HG03354 (cell line): ENCODE measurements at regions not wholly inside any gene's neighbourhood (a gene's known extent, or its start where the extent isn't known, plus 50 kb on each side); places are given as distances from the start of the nearest gene placed in this dataset.

Experiments
- ATAC-seq: cut with Tn5 transposase; IDR thresholded peaks from one replicate; pipeline ENCODE4 v1.9.1; 2021; ENCODE audit warnings: mild to moderate bottlenecking; ENCODE audit not compliant: unreplicated experiment, poor library complexity, severe bottlenecking

- no peak for ATAC-seq
Measured at GRCh38 chr20:54272901-54273488, 65.1 kb downstream of the PFDN4 start.

- no peak for ATAC-seq
Measured at GRCh38 chr20:54275359-54276111, 67.6 kb downstream of the PFDN4 start.

DNA sequence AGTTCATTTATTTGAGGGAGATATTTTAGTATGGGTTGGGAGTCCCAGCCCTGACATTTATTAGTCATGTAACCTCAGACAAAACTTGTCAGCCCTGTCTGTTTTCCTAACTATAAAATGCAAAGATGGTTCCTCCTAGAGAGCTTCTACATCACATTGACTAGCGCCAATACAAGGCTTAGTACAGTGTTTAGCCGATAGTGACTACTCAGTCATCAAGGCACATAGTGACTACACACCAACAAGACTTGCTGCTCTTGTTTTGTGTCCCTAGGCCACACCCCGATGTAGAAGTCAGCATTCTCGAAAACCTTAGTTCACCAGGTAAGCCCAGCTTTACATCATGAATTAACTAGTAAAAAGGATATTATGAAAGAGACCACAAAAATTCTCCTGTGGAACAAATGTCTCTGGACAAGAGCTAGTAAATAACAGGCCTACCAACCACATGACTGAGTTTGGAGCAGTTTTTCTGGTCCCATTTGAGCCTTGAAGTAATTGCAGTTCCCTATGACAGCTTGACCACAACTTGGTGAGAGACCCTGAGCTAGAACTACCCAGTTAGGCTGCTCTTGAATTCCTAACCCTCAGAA, 68.8 kb downstream of the PFDN4 start:
- no peak for ATAC-seq

- ATAC-seq, result no peak
Measured at GRCh38 chr20:54278262-54278661, 70.4 kb downstream of the PFDN4 start.

DNA sequence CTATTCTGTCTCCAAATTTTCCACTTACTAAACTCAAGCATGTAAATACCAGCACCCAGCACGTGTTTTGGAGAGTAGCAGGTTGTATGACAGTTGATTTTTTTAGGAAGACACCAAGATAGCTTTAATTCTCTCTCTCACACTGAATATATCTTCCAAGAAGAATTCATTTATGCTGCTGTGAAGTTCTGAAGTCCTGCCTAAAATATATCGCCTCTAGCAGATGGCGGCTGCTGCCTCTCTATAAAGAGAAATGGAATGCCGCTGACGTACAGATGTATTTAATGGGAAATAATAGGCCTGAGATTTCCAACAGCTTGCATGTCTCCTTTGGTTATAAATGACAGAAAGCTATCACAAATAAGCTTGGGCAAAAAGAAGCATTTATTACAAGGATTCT, 74.7 kb downstream of the PFDN4 start:
- ATAC-seq, result no peak

DNA sequence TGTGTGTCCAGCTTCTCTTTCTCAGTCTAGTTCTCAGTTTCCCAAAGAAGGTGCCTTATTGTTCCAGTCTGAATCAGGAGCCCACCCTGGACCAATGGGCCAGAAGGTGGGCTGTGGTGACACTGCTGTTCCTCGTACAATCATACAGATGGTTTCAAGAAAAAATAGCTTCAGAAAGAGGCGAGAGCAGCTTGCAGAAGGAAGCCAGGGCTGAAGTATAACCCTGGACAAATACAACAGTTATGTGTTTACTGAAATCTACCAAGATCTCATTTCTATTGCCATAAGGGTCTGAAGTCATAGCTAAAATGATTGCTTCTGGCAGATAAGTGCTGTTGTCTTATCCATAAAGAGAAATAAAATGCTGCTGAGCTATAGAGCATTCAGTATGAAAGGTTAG, 75.4 kb downstream of the PFDN4 start:
- no peak for ATAC-seq

DNA sequence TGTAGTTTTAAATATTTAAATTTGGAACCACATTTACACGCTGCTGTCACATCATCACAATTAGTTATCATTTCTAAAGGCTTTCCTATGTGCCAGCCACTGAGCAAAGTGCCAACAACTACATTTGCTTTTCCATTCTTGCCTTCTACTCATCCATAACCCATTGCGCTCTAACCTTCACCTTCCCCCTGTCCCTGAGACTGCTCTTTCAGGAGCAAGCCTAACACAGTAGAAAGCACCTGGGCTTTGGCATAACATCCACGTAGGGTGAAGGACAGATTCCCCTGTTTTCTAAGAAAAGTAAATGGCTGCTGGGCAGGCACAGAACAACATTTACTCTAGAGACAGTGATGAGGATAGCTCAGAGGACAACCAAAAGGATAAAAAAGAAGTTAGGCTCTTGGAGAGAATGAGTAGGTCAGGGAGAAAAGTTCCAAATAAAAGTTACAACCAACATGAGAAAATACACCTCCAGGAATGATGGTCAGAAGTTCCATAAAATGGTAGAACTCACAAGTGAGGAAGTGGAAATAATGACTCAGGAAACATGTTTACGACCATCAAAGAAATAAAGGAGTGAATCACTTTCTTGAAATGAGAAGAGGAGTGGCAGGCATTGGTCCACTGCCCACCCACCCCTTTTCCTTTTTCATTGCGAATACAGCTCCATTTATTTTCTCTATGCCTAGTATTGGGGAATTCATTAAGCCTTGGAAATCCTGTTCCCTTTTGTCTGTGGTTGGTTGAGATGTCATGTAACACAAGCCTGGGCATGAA, 77.2 kb downstream of the PFDN4 start:
- no peak for ATAC-seq

- ATAC-seq, result no peak
Measured at GRCh38 chr20:54290636-54291035, 82.7 kb downstream of the PFDN4 start.

DNA sequence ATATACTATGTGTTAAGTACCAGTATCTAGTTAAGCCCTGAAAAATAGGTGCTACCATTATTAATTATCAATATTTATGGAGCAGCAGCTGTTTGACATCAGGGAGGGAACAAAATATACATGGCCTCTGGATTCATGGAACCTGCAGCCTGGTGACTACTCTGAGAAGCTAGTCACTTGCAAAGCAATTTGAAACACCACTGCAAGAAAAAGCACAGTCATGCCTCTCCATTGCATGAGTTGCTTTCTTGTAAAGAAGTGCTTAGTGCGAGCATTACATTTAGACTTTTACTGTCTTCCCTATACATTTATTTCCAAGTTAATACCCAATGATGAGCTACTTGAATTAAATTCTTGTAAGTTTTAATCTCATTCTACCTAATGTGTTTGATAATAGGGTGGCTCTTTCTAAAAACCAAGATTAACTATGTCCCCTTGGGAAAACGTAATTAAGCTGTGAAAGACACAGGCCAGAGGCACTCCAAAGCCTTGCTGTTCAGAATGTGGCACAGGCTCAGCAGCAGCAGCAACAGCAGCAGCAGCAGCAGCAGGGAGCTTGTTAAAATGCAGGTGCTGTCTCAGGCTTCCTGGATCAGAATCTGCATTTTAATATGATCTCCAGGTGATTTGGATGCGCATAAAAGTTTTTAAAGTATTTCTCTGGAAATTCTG, 83.6 kb downstream of the PFDN4 start:
- no peak for ATAC-seq

DNA sequence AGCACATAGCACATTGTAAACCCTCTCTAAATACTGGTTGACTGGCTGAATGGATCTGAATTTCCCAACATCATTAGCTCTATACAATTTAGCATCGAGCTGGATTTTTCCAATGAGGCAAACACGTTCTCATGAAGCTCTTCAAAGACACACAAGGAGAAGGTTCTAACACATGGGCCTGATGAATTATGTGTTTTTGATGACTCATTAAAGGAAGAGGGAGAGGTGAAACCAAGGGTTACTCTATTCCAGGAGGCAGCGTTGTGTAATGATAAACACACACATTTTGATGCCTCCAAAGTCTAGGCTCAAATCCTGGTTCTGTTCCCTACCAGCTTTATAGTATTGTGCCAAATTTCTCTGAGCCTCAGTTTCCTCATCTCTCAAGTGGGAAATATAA, 84.3 kb downstream of the PFDN4 start:
- no peak for ATAC-seq

GRCh38 chr20:54293526-54293925, 85.6 kb downstream of the PFDN4 start:
- no peak for ATAC-seq

DNA sequence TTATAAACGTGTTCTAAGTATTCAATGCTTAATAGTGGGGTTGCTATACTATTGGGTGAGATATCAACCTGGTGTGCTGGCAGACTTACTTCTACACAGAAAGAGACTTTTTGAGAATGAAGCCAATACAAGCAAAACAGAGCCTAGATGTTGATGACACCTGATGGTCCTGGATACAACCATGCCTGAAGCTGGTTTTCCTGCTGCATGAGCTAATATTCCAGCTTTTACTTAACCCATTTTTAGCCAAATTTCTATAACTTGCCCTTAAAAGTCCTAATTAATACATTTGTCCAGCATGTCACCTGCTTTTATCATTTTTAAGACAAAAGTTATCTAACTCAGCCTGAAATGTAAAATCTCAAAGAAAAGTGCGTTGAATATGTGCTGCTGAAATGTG, 86.2 kb downstream of the PFDN4 start:
- no peak for ATAC-seq

GRCh38 chr20:54295686-54296085, 87.8 kb downstream of the PFDN4 start:
- no peak for ATAC-seq

GRCh38 chr20:54305421-54305820, 97.5 kb downstream of the PFDN4 start:
- ATAC-seq, result no peak

- no peak for ATAC-seq
Measured at GRCh38 chr20:54306985-54307710, 99.3 kb downstream of the PFDN4 start.

GRCh38 chr20:54308804-54309203, 100.9 kb downstream of the PFDN4 start:
- no peak for ATAC-seq

DNA sequence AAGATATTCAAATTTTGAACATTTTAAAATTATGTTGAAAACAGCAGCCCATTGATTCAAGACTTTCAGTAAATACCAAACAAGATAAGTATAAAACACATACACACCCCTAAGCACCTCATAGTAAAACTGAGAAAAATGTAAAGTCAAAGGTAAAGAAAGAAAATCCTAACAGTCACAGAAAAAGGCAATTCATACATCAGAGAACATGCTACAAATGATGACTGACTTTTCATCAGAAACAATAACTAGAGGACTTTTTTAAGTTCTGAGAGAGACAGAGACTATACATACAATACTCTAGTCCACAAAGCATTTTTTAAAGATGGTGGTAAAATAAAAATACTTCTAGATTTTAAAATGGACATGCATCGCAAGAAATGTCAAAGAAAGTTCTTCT, 111.0 kb downstream of the PFDN4 start:
- no peak for ATAC-seq

DNA sequence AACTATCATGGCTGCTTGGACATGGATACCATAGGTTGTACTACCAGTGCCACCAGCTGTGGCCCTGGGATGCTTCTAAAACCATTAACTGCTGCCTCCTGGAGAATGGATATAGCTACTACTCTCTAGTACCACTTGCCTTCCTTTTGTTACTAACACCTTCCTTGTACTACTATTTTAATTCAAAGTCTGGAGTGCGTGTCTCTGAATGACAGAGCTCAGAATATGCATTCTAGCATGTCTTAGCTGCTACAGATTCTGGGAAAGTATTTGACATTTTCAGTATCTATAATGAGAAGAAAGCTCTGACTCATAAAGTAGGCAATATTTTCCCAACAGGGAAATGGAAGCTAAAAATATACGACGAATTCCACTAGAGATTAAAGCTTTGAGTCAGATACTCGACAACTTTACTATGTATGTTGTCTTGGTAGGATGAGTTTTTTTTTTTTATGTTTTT, 112.3 kb downstream of the PFDN4 start:
- ATAC-seq, result no peak

DNA sequence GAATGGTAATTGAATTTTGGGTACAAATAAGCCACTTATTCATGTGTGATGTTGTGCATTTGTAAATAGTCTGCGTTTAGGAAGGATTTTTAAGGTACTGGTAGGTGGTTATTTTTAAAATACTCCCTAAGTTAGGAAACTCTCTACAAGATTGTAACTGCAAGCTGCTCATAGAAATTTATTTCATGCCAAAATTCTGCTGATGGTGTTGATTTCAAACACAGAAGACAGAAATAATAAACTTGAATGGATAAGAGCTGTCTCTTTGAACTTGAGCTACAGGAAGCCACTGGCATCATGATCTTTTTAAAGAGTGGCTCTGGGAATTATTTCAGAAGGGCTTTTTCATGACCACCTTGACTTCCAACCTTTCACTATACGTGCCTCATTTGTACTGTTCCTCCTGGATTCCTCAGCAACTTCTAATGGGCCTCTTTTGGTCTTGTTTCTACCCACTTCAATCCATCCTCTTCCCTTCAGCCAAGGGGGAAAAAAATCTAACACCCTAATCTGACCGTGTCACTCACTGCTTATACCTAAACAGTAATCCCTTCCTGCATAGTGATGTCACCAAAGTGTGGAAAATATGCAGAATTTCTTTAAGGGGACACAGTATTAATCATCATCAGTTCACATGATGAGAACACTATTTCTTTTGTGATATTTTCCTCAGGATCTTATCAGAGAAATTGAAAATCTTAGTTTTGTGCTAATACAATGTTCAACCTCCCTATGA, 113.6 kb downstream of the PFDN4 start:
- no peak for ATAC-seq
